HepG2 (cell line): ENCODE measurements at regions not wholly inside any gene's neighbourhood (a gene's known extent, or its start where the extent isn't known, plus 50 kb on each side); places are given as distances from the start of the nearest gene placed in this dataset.

Source experiments
- ATF1 ChIP-seq: IDR thresholded peaks from 2 replicates; pipeline ENCODE4 v1.6.1; 2016; ENCODE audit warnings: mild to moderate bottlenecking, control low read depth
- ERF ChIP-seq: IDR thresholded peaks from 2 replicates; pipeline ENCODE4 v1.6.1; 2018; ENCODE audit warnings: missing biosample characterization, missing genetic modification reagents
- IKZF1 ChIP-seq: fragments of 450-650 bp; IDR thresholded peaks from 2 replicates; pipeline ENCODE4 v1.7.1; 2016
- KDM1A ChIP-seq: IDR thresholded peaks from 2 replicates; pipeline ENCODE4 v1.6.1; 2016; ENCODE audit warnings: missing compliant biosample characterization
- MYNN ChIP-seq: sonication (generic); formaldehyde crosslinking; IDR thresholded peaks from 2 replicates; pipeline ENCODE4 v1.4.0; 2020; ENCODE audit warnings: mild to moderate bottlenecking, low read depth, missing genetic modification reagents
- NFRKB ChIP-seq: fragments of 450-650 bp; IDR thresholded peaks from 2 replicates; pipeline ENCODE4 v1.6.1; 2017
- ZNF430 ChIP-seq: sonication (generic); formaldehyde crosslinking; IDR thresholded peaks from 2 replicates; pipeline ENCODE4 v1.9.0; 2021; ENCODE audit warnings: mild to moderate bottlenecking, missing genetic modification reagents

GRCh38 chr5:174399411-174399810, 325.0 kb upstream of the MSX2 start:
- TF ChIP-seq ZNF430 = no peak
- no peak for TF ChIP-seq ATF1 (CRISPR knock-in tag)
- no peak for TF ChIP-seq MYNN (CRISPR knock-in tag)
- no peak for TF ChIP-seq ERF (CRISPR knock-in tag)
- TF ChIP-seq KDM1A = no peak
- TF ChIP-seq IKZF1 = no peak
- TF ChIP-seq NFRKB = no peak
